ENCODE measurements at regions not wholly inside any gene's neighbourhood (a gene's known extent, or its start where the extent isn't known, plus 50 kb on each side); places are given as distances from the start of the nearest gene placed in this dataset.

GRCh38 chr10:94260455-94260854 is 102.3 kb downstream of the NOC3L start:
- TF ChIP-seq POLR2A (IDR thresholded peaks at IDR 0.05; ENCODE audit: low read depth, low read length) = no peak
- TF ChIP-seq POLR2AphosphoS5 (IDR thresholded peaks at IDR 0.05; ENCODE audit: low read depth, low read length) = no peak
- TF ChIP-seq SPI1 (IDR thresholded peaks at IDR 0.05; ENCODE audit: low read depth, low read length) = no peak
- no peak for TF ChIP-seq TAF1 (IDR thresholded peaks at IDR 0.05; ENCODE audit: low read depth, low read length)
- no peak for TF ChIP-seq POU2F2 (IDR thresholded peaks at IDR 0.05; ENCODE audit: low read depth, low read length)

All from GM12891 (cell line).